ENCODE measurements at regions not wholly inside any gene's neighbourhood (a gene's known extent, or its start where the extent isn't known, plus 50 kb on each side); places are given as distances from the start of the nearest gene placed in this dataset.
A peak's percentile ranks its signal among the peaks of the same experiment; 100 is the strongest.

- H3K27me3 ChIP-seq (replicated peaks in 1 of 4; ENCODE audit: control insufficient read depth in 3 of 4, extremely low read depth in 1 of 4, insufficient read depth in 3 of 4, low read length in 3 of 4), result no peaks in the 10 kb centered on the region
- no peak overlapping the region; the same call in 1 of the 2 replicates for H2BK12ac ChIP-seq (ENCODE audit: low read depth, low read length)
- no peak for DNase-seq (ENCODE audit: low read depth in 1 of 2, low spot score in 2 of 2)
- no peak overlapping the region for H3K4ac ChIP-seq (replicated peaks; ENCODE audit: insufficient read length, low read depth, low read length)
- H4K5ac ChIP-seq (ENCODE audit: insufficient read length, low read depth, low read length), result no peak overlapping the region
- no peaks in the 10 kb centered on the region for H3K79me2 ChIP-seq (ENCODE audit: control insufficient read depth in 1 of 2, insufficient read depth in 2 of 2, low read length in 2 of 2)
- no peak overlapping the region for H3K14ac ChIP-seq (ENCODE audit: insufficient read length)
- H3K4me1 ChIP-seq (replicated peaks in 1 of 4; ENCODE audit: control insufficient read depth in 3 of 4, insufficient read depth in 4 of 4, low read length in 3 of 4), result no peaks in the 10 kb centered on the region
- peak overlapping the region; percentile 51; the same call in 1 of the 2 replicates for H2BK15ac ChIP-seq (ENCODE audit: low read length)
- TF ChIP-seq TEAD4 (IDR thresholded peaks at IDR 0.05; ENCODE audit: low read depth, low read length) (no peak), PHF8 (conservative IDR thresholded peaks at IDR 0.05; ENCODE audit: low read depth, low read length) (no peak), SIRT6 (IDR thresholded peaks at IDR 0.05; ENCODE audit: low read length) (no peak), KDM4A (IDR thresholded peaks at IDR 0.05; ENCODE audit: low read depth, low read length, severe bottlenecking) (no peak), HDAC2 (IDR thresholded peaks at IDR 0.05; ENCODE audit: borderline replicate concordance in 1 of 2, low read depth in 2 of 2, low read length in 2 of 2) (no peak), GABPA (IDR thresholded peaks at IDR 0.05; ENCODE audit: borderline replicate concordance, insufficient read depth, low read length) (no peak), HDAC6 (IDR thresholded peaks at IDR 0.05; ENCODE audit: low read depth, low read length) (no peak), BRCA1 (IDR thresholded peaks at IDR 0.05; ENCODE audit: low read depth, low read length) (no peak)
- 83% methylated on average over 3 of the region's 3 CpGs; no CpG with 5 or more reads in 1 of the 2 experiments for WGBS, 2 experiments (ENCODE audit: extremely low coverage in 1 of 2, insufficient coverage in 1 of 2, insufficient read length in 1 of 2, insufficient replicate concordance in 2 of 2, low coverage in 1 of 2, low lambda C conversion rate in 2 of 2, missing lambda C conversion rate in 1 of 2)
- no peak overlapping the region for H3K4me3 ChIP-seq (ENCODE audit: extremely low read depth in 1 of 4, insufficient read depth in 2 of 4, low read depth in 3 of 4, low read length in 4 of 4)
- H4K91ac ChIP-seq (replicated peaks; ENCODE audit: insufficient read length, low read length), result no peak overlapping the region
- no peaks in the 10 kb centered on the region for H3K9me3 ChIP-seq (ENCODE audit: insufficient read depth in 2 of 2, low read depth in 1 of 2, low read length in 1 of 2)
- no peak overlapping the region for H2BK5ac ChIP-seq (ENCODE audit: low read depth, low read length)
- H4K8ac ChIP-seq (ENCODE audit: extremely low read depth, insufficient read depth, low read length), result no peak overlapping the region
- no peak overlapping the region for H3K23ac ChIP-seq (ENCODE audit: insufficient read length)
- no peak overlapping the region for H3K18ac ChIP-seq (ENCODE audit: extremely low read depth, low read length)
- H4K20me1 ChIP-seq (replicated peaks in 1 of 2; ENCODE audit: control insufficient read depth in 1 of 2, insufficient read depth in 2 of 2, low read length in 2 of 2), result no peaks in the 10 kb centered on the region
- ChIA-PET CTCF (ENCODE audit: partially characterized antibody) (interaction anchor here (0.7 kb wide), 2 partner anchors 45 to 179 kb away, joined by 3 read pairs; no protein-coding TSS in a partner anchor), POLR2A (ENCODE audit: partially characterized antibody) (no interaction called here)
- H2AFZ ChIP-seq (ENCODE audit: low read length), result no peak overlapping the region
- H2BK20ac ChIP-seq (ENCODE audit: low read length), result no peak overlapping the region
- H3K36me3 ChIP-seq (ENCODE audit: control insufficient read depth in 2 of 4, insufficient read depth in 4 of 4, low read length in 3 of 4), result no peaks in the 10 kb centered on the region
- no peak overlapping the region for H3K27ac ChIP-seq (ENCODE audit: low read depth, low read length)
- H3K9ac ChIP-seq (replicated peaks in 1 of 4; ENCODE audit: extremely low read depth in 1 of 4, low read depth in 3 of 4, low read length in 3 of 4), result no peak overlapping the region
- no peaks in the 10 kb centered on the region for H3K23me2 ChIP-seq (ENCODE audit: low read depth, low read length)
- H2AK5ac ChIP-seq (ENCODE audit: low read depth, low read length), result no peak overlapping the region
- H2BK120ac ChIP-seq (replicated peaks; ENCODE audit: low read depth, low read length), result peak overlapping the region; percentile 59
- no peak for FAIRE-seq
- no peaks in the 10 kb centered on the region for H3K79me1 ChIP-seq (ENCODE audit: low read depth, low read length)
- no peak overlapping the region for H3K56ac ChIP-seq (replicated peaks; ENCODE audit: insufficient read length, low read depth, low read length)
- no peak overlapping the region for H3K4me2 ChIP-seq (ENCODE audit: insufficient read depth in 1 of 2, low read depth in 2 of 2, low read length in 2 of 2)
Measured at GRCh38 chr2:209276000-209276399, 147.8 kb upstream of the MAP2 start.
